MM.1S (cell line): ENCODE measurements at regions not wholly inside any gene's neighbourhood (a gene's known extent, or its start where the extent isn't known, plus 50 kb on each side); places are given as distances from the start of the nearest gene placed in this dataset.

Experiments used
- DNase-seq: peaks from one replicate; pipeline ENCODE4 v3.0.0-alpha.2; 2015
- H2AFZ ChIP-seq: fragments of 300-600 bp; sonication (generic); 2 replicates; pipeline ENCODE4 v1.6.0; 2016; ENCODE audit warnings: antibody characterized with exemption, low read length
- H3F3A ChIP-seq: fragments of 300-600 bp; sonication (generic); 2 replicates; pipeline ENCODE4 v1.6.1; 2016; ENCODE audit warnings: mild to moderate bottlenecking, antibody characterized with exemption, low read length, moderate library complexity, mixed read lengths; ENCODE audit not compliant: insufficient read depth
- H3K27ac ChIP-seq: fragments of 300-600 bp; sonication (generic); 2 replicates; pipeline ENCODE4 v1.5.1; 2016; ENCODE audit warnings: mild to moderate bottlenecking, low read length
- H3K27me3 ChIP-seq: fragments of 300-600 bp; sonication (generic); replicated peaks from 2 replicates; pipeline ENCODE4 v1.6.0; 2016; ENCODE audit warnings: low read length; ENCODE audit not compliant: insufficient read depth
- H3K36me3 ChIP-seq: fragments of 300-600 bp; sonication (generic); replicated peaks from 2 replicates; pipeline ENCODE4 v1.6.1; 2016; ENCODE audit warnings: mild to moderate bottlenecking, low read length, mixed read lengths; ENCODE audit not compliant: insufficient read depth
- H3K4me1 ChIP-seq: fragments of 300-600 bp; sonication (generic); 2 replicates; pipeline ENCODE4 v1.6.1; 2016; ENCODE audit warnings: low read length, mixed read lengths
- H3K4me2 ChIP-seq: fragments of 300-600 bp; sonication (generic); 2 replicates; pipeline ENCODE4 v1.6.0; 2016; ENCODE audit warnings: low read depth, low read length
- H3K4me3 ChIP-seq: fragments of 300-600 bp; sonication (generic); 2 replicates; pipeline ENCODE4 v1.5.1; 2016; ENCODE audit warnings: low read length, mixed read lengths
- H3K79me2 ChIP-seq: fragments of 300-600 bp; sonication (generic); 2 replicates; pipeline ENCODE4 v1.6.1; 2016; ENCODE audit warnings: mixed run types, low read length, mixed read lengths
- H3K9ac ChIP-seq: fragments of 300-600 bp; sonication (generic); 2 replicates; pipeline ENCODE4 v1.6.1; 2016; ENCODE audit warnings: low read length, mixed read lengths
- H3K9me2 ChIP-seq: fragments of 300-600 bp; sonication (generic); replicated peaks from 2 replicates; pipeline ENCODE4 v1.6.1; 2016; ENCODE audit warnings: mild to moderate bottlenecking, low read length, mixed read lengths; ENCODE audit not compliant: insufficient read depth
- H3K9me3 ChIP-seq: fragments of 300-600 bp; sonication (generic); replicated peaks from 2 replicates; pipeline ENCODE4 v1.6.1; 2016; ENCODE audit warnings: mild to moderate bottlenecking, low read length, mixed read lengths; ENCODE audit not compliant: insufficient read depth
- H4K20me1 ChIP-seq: fragments of 300-600 bp; sonication (generic); 2 replicates; pipeline ENCODE4 v1.6.1; 2016; ENCODE audit warnings: mild to moderate bottlenecking, low read length, moderate library complexity, mixed read lengths; ENCODE audit not compliant: insufficient read depth
- CTCF ChIP-seq: fragments of 300-600 bp; sonication (generic); IDR thresholded peaks from 2 replicates; pipeline ENCODE4 v1.5.1; 2016; ENCODE audit warnings: antibody characterized with exemption, low read length, mixed read lengths
- EZH2 ChIP-seq: fragments of 300-600 bp; sonication (generic); optimal IDR thresholded peaks from 2 replicates; pipeline ENCODE3; 2017; ENCODE audit warnings: low read depth, mild to moderate bottlenecking, antibody characterized with exemption, low read length, mixed read lengths
- EZH2phosphoT487 ChIP-seq: fragments of 300-600 bp; sonication (generic); IDR thresholded peaks from 2 replicates; pipeline ENCODE4 v1.6.1; 2018; ENCODE audit warnings: antibody characterized with exemption, low read length

DNA sequence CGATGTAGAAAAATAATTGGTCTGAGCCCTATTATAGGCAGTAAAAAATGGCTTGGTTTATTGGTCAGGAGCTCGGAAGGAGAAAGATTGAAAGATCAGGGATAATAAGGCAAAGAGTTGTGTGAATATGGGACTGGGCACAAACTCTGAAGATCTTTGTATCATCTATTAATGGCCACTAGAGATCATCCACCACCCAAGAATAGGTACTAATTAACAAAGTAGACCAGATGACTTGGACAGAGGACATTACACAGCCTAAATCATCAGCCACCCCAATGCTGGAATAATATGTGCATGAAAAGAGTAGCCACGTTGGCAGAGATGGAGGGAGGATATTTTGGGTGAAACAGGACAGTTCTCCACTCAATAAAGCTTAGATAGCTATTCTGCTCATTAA is 364.1 kb downstream of the EFNA5 start:
- H3K36me3 ChIP-seq = no peaks in the 10 kb centered on the region
- H3K9me3 ChIP-seq = no peaks in the 10 kb centered on the region
- no peaks in the 10 kb centered on the region for H3K79me2 ChIP-seq
- H4K20me1 ChIP-seq = no peaks in the 10 kb centered on the region
- DNase-seq = no peak
- no peak for TF ChIP-seq EZH2phosphoT487
- no peak for TF ChIP-seq CTCF
- no peak for TF ChIP-seq EZH2
- no peak overlapping the region for H3K4me3 ChIP-seq
- H3K27me3 ChIP-seq = no peaks in the 10 kb centered on the region
- H3K4me2 ChIP-seq = no peak overlapping the region
- no peaks in the 10 kb centered on the region for H3F3A ChIP-seq
- no peak overlapping the region for H3K27ac ChIP-seq
- no peaks in the 10 kb centered on the region for H3K9me2 ChIP-seq
- no peak overlapping the region for H3K9ac ChIP-seq
- H3K4me1 ChIP-seq = no peaks in the 10 kb centered on the region
- no peak overlapping the region for H2AFZ ChIP-seq

DNA sequence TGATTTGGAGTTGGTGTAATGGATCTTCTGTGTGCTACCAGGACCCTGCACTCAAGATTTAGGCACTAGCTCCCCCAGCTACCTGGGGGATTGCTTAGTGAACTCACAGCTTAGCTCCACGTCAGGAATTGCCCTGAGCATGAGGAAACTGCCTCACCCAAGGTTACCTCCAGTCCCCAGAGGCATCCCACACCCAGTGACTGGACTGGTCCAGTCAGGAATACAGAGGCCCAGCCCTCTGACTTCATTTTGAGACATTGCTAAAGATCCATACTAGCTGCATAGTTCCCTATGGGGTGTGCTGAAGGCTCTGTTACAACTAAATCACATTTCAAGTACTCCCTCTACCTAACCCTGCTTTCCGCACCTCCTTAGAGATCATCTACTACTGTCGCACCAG is 364.7 kb downstream of the EFNA5 start:
- no peak overlapping the region for H3K4me3 ChIP-seq
- H3K36me3 ChIP-seq = no peaks in the 10 kb centered on the region
- TF ChIP-seq CTCF = no peak
- TF ChIP-seq EZH2phosphoT487 = no peak
- no peak for TF ChIP-seq EZH2

DNA sequence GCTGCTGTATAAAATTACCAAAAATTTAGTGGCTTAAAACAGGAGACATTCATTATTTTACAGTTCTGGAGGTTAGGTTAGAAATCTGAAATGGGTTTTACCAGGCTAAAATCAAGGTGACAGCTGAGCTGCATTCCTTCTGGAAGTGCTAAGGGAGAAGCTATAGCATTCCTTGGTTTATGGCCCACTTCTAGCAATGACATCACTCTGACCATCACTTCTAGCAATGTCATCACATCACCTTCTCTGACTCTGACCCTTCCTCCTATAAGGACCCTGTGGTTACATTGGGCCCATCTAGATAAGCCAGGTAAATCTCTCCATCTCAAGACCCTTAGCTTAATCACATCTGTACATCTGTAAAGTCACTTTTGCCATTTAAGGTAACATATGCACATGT is 366.1 kb downstream of the EFNA5 start:
- Histone ChIP-seq H2AFZ (no peak overlapping the region), H3K4me1 (no peaks in the 10 kb centered on the region), H3K27ac (no peak overlapping the region), H3K9me3 (no peaks in the 10 kb centered on the region), H3K4me3 (no peak overlapping the region), H3K36me3 (no peaks in the 10 kb centered on the region), H3K4me2 (no peak overlapping the region), H3K27me3 (no peaks in the 10 kb centered on the region), H4K20me1 (no peaks in the 10 kb centered on the region), H3K9ac (no peak overlapping the region), H3K79me2 (no peaks in the 10 kb centered on the region), H3K9me2 (no peaks in the 10 kb centered on the region), H3F3A (no peaks in the 10 kb centered on the region)
- DNase-seq = no peak
- no peak for TF ChIP-seq EZH2

More for the DNA sequence above, 364.7 kb downstream of the EFNA5 start:
- no peaks in the 10 kb centered on the region for H3K79me2 ChIP-seq
- H2AFZ ChIP-seq = no peak overlapping the region
- H3K9me3 ChIP-seq = no peaks in the 10 kb centered on the region
- H3K27me3 ChIP-seq = no peaks in the 10 kb centered on the region
- no peak overlapping the region for H3K27ac ChIP-seq
- no peaks in the 10 kb centered on the region for H3K4me1 ChIP-seq
- no peaks in the 10 kb centered on the region for H4K20me1 ChIP-seq
- H3F3A ChIP-seq = no peaks in the 10 kb centered on the region
- H3K9ac ChIP-seq = no peak overlapping the region
- H3K9me2 ChIP-seq = no peaks in the 10 kb centered on the region
- no peak overlapping the region for H3K4me2 ChIP-seq
- DNase-seq = no peak

DNA sequence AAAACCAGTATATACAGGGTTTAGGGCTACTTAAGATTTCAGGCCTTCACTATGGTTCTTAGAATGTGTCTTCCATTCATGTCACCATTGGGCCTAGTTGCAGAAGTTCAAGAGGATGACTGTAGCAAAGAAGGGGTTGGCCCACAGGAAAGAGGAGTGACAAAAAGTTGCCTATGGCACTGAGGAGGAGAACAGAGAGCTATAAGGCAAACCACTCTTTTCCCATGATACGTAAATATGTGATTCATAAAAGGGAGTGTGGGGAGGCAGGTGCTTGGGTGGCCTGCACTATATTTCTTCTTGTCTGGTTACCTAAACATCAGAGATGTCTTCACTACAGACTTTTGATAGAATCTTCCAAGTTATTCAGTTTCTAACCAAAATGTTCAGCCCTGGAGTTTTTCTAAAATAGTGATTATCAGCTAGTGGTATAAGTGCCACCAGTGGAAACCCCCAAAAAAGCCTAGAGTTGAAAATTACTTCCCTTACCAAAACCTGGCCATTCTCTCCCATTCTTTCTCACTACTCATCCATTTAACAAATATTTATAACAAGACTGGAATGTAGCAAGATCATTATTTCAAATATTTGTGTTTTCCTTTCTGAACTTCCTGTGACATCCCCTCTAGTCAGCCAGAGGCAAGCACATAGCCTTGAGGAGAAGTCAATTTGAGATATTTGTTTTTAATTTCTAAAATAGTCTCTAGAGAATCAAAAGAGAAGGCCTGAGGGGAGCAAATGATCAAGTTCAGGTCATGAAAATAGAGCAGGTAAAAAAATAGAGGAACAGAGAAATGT is 367.4 kb downstream of the EFNA5 start:
- TF ChIP-seq EZH2 = no peak
- TF ChIP-seq CTCF = no peak
- no peak for TF ChIP-seq EZH2phosphoT487
- Histone ChIP-seq H3K27me3 (no peaks in the 10 kb centered on the region), H3K36me3 (no peaks in the 10 kb centered on the region), H3K27ac (no peak overlapping the region), H2AFZ (no peak overlapping the region), H3K4me3 (no peak overlapping the region), H3K9ac (no peak overlapping the region), H4K20me1 (no peaks in the 10 kb centered on the region), H3K9me2 (no peaks in the 10 kb centered on the region), H3K4me1 (no peaks in the 10 kb centered on the region), H3K4me2 (no peak overlapping the region), H3F3A (no peaks in the 10 kb centered on the region), H3K79me2 (no peaks in the 10 kb centered on the region), H3K9me3 (no peaks in the 10 kb centered on the region)
- DNase-seq = no peak
